ENCODE measurements at regions not wholly inside any gene's neighbourhood (a gene's known extent, or its start where the extent isn't known, plus 50 kb on each side); places are given as distances from the start of the nearest gene placed in this dataset.
A peak's percentile ranks its signal among the peaks of the same experiment; 100 is the strongest.

DNA sequence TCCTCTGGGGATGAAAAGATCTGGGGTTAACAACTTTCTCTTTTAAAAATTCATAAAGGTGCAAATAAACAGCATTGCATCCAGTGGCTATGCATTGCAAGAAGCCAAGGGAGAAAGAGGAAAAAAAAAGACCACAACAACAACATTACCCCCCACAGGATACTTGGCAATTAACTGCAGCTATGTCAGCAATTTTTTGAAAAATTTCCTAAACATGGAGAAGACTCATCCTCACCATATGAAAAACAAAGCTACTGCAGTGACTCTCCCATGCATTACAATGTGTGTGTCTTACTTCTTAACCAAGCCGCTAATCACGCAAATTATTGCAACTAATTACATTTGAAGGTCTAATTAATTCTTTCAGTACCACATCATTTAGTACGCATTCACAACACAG, 309.8 kb upstream of the ZNF507 start:
- TF ChIP-seq SREBF2 (IDR thresholded peaks at IDR 0.05): no peak
- TF ChIP-seq, protein P1, sequence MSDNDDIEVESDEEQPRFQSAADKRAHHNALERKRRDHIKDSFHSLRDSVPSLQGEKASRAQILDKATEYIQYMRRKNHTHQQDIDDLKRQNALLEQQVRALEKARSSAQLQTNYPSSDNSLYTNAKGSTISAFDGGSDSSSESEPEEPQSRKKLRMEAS (IDR thresholded peaks at IDR 0.05): no peak
- TF ChIP-seq MAFK (IDR thresholded peaks at IDR 0.05; ENCODE audit: partially characterized antibody): peak; percentile 72
- no peak for TF ChIP-seq RARB (CRISPR knock-in tag; IDR thresholded peaks at IDR 0.05)
- TF ChIP-seq, protein P2, sequence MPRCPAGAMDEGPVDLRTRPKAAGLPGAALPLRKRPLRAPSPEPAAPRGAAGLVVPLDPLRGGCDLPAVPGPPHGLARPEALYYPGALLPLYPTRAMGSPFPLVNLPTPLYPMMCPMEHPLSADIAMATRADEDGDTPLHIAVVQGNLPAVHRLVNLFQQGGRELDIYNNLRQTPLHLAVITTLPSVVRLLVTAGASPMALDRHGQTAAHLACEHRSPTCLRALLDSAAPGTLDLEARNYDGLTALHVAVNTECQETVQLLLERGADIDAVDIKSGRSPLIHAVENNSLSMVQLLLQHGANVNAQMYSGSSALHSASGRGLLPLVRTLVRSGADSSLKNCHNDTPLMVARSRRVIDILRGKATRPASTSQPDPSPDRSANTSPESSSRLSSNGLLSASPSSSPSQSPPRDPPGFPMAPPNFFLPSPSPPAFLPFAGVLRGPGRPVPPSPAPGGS (IDR thresholded peaks at IDR 0.05): no peak
- no peak for TF ChIP-seq EHMT2 (IDR thresholded peaks at IDR 0.05; ENCODE audit: low read depth)
- TF ChIP-seq BHLHE40 (IDR thresholded peaks at IDR 0.05; ENCODE audit: low read depth, low read length): no peak
- peak; percentile 79 for FAIRE-seq
- CTCF ChIA-PET: interaction anchor here (1.0 kb wide), 1 partner anchor 15 kb away, joined by 3 read pairs; no protein-coding TSS in a partner anchor

DNA sequence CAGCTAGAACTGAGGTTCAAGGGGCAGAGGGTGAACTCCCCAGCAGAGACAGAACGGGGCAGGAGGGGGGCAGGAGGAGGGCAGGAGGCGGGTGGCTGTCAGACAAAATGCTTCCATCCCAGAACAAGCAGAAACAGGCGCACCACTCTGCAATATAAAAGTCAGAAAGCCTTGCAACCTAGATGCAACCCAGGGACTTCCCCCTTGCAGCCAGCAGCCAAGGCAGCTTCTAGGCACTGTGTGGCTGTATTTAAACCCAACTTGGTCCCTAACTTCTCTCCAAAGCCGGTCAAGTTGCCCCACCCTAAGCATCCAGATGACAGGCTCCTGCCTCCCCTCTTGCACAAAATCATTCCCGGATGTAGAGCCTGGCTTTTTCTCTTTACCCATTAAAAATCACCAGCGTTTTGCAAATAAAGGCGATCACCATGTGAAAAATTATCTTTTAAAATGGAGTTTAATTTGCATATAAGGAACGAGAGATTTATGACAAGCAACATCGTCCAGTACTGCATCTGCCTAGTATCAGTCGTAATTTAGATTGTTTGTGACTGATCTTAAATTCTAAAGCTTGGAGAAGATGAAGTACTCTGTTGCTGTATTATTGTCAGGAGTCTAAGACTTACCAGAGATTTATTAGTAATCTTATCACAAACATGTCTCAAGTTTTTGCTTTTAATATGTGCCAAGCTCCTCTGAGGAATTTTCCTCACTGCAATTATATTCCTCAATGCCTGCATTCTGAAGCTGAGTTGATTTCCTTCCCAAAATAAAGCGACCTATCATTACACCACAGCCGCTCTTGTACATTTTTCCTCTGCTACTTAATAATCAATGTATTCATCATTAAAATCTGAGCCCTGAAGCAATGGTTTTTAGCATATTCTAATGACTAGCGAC, 307.1 kb upstream of the ZNF507 start:
- no peak overlapping the region for H3K4me2 ChIP-seq
- H3K27ac ChIP-seq: no peak overlapping the region
- ChIA-PET POLR2A (interaction anchor here (0.5 kb wide), 1 partner anchor 19 kb away, joined by 3 read pairs; no protein-coding TSS in a partner anchor), CTCF (interaction anchor here (0.7 to 1.8 kb wide), 2 partner anchors 10 to 532 kb away, joined by 3 to 4 read pairs; no protein-coding TSS in a partner anchor)
- FAIRE-seq (peak; percentile 43), DNase-seq (ENCODE audit: low read depth in 1 of 2, low spot score in 1 of 2) (no peak), ATAC-seq (no peak)
- no peak overlapping the region for H3K4me3 ChIP-seq
- H3K4me1 ChIP-seq: no peaks in the 10 kb centered on the region
- TF ChIP-seq MAFK (IDR thresholded peaks at IDR 0.05; ENCODE audit: partially characterized antibody): no peak
- TF ChIP-seq PHF8 (IDR thresholded peaks at IDR 0.05; ENCODE audit: borderline replicate concordance, low read depth): no peak
- TF ChIP-seq, protein P3, sequence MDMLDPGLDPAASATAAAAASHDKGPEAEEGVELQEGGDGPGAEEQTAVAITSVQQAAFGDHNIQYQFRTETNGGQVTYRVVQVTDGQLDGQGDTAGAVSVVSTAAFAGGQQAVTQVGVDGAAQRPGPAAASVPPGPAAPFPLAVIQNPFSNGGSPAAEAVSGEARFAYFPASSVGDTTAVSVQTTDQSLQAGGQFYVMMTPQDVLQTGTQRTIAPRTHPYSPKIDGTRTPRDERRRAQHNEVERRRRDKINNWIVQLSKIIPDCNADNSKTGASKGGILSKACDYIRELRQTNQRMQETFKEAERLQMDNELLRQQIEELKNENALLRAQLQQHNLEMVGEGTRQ (IDR thresholded peaks at IDR 0.05): no peak
- TF ChIP-seq CHD2 (IDR thresholded peaks at IDR 0.05; ENCODE audit: low read length, partially characterized antibody): no peak
- no peak for TF ChIP-seq JUNB (IDR thresholded peaks at IDR 0.05)
- no peak for TF ChIP-seq NPAS2 (CRISPR knock-in tag; IDR thresholded peaks at IDR 0.05; ENCODE audit: borderline replicate concordance)
- no peak for TF ChIP-seq HEYL (CRISPR knock-in tag; IDR thresholded peaks at IDR 0.05)
- TF ChIP-seq ESRRA (IDR thresholded peaks at IDR 0.05; ENCODE audit: borderline replicate concordance, low read length): no peak
- TF ChIP-seq TFCP2L1 (CRISPR knock-in tag; IDR thresholded peaks at IDR 0.05): no peak
- no peak for TF ChIP-seq SMC3 (IDR thresholded peaks at IDR 0.05)
- TF ChIP-seq, protein P1 (IDR thresholded peaks at IDR 0.05): no peak
- no peak for TF ChIP-seq FOSL2 (IDR thresholded peaks at IDR 0.05)
- TF ChIP-seq FOSL2 (CRISPR knock-in tag; IDR thresholded peaks at IDR 0.05): no peak
- TF ChIP-seq, protein P4, sequence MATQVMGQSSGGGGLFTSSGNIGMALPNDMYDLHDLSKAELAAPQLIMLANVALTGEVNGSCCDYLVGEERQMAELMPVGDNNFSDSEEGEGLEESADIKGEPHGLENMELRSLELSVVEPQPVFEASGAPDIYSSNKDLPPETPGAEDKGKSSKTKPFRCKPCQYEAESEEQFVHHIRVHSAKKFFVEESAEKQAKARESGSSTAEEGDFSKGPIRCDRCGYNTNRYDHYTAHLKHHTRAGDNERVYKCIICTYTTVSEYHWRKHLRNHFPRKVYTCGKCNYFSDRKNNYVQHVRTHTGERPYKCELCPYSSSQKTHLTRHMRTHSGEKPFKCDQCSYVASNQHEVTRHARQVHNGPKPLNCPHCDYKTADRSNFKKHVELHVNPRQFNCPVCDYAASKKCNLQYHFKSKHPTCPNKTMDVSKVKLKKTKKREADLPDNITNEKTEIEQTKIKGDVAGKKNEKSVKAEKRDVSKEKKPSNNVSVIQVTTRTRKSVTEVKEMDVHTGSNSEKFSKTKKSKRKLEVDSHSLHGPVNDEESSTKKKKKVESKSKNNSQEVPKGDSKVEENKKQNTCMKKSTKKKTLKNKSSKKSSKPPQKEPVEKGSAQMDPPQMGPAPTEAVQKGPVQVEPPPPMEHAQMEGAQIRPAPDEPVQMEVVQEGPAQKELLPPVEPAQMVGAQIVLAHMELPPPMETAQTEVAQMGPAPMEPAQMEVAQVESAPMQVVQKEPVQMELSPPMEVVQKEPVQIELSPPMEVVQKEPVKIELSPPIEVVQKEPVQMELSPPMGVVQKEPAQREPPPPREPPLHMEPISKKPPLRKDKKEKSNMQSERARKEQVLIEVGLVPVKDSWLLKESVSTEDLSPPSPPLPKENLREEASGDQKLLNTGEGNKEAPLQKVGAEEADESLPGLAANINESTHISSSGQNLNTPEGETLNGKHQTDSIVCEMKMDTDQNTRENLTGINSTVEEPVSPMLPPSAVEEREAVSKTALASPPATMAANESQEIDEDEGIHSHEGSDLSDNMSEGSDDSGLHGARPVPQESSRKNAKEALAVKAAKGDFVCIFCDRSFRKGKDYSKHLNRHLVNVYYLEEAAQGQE (IDR thresholded peaks at IDR 0.05): no peak
- no peak for TF ChIP-seq ZSCAN20 (CRISPR knock-in tag; IDR thresholded peaks at IDR 0.05)
- TF ChIP-seq, protein P2 (IDR thresholded peaks at IDR 0.05): no peak
- TF ChIP-seq NR3C1 (IDR thresholded peaks at IDR 0.05): no peak
- no peak for TF ChIP-seq ZC3H11A (IDR thresholded peaks at IDR 0.05)
- 5% methylated on average over 13 of the region's 13 CpGs for WGBS (ENCODE audit: missing lambda C conversion rate)
- H3K9me3 ChIP-seq: no peaks in the 10 kb centered on the region

More for the DNA sequence above, 309.8 kb upstream of the ZNF507 start:
- H3K4me1 ChIP-seq: no peaks in the 10 kb centered on the region
- H3K9me3 ChIP-seq: no peaks in the 10 kb centered on the region
- H3K27ac ChIP-seq: no peak overlapping the region
- H3K4me3 ChIP-seq: no peak overlapping the region
- ATAC-seq: no peak
- DNase-seq (ENCODE audit: low read depth in 1 of 2, low spot score in 1 of 2): no peak
- POLR2A ChIA-PET: no interaction called here
- 26% methylated on average over 3 of the region's 3 CpGs for WGBS (ENCODE audit: missing lambda C conversion rate)
- no peak overlapping the region for H3K4me2 ChIP-seq

Measured in A549 (cell line).